Breast epithelium (tissue), 4 donors: ENCODE measurements at regions not wholly inside any gene's neighbourhood (a gene's known extent, or its start where the extent isn't known, plus 50 kb on each side); places are given as distances from the start of the nearest gene placed in this dataset.

Experiments used
- DNase-seq, 2 donors: peaks; one replicate each; pipeline ENCODE4 v3.0.0-alpha.2; 2019; ENCODE audit warnings: low spot score in 2 of 2
- H3K27ac ChIP-seq, 2 donors: fragments of 200-600 bp; sonication (generic) in 1 of 2; one replicate each; pipeline ENCODE4 v1.5.1; 2016 to 2019; ENCODE audit warnings: mild to moderate bottlenecking in 1 of 2
- H3K27me3 ChIP-seq, 2 donors: fragments of 200-600 bp; sonication (generic) in 1 of 2; one replicate each; pipeline versions ENCODE4 v1.5.1 to v1.6.0; 2017 to 2019; ENCODE audit warnings: control low read depth in 1 of 2, mild to moderate bottlenecking in 1 of 2
- H3K36me3 ChIP-seq: fragments of 200-600 bp; one replicate; pipeline ENCODE4 v1.5.1; 2019
- H3K4me1 ChIP-seq, 2 donors: fragments of 200-600 bp; sonication (generic); one replicate each; pipeline ENCODE4 v1.5.1; 2016 to 2019; ENCODE audit warnings: control low read depth in 1 of 2
- H3K4me3 ChIP-seq, 3 donors: fragments of 200-600 bp; sonication (generic); 1 replicate in 2 of 3; 2 replicates in 1 of 3; pipeline ENCODE4 v1.5.1; 2016 to 2019; ENCODE audit warnings: mild to moderate bottlenecking in 3 of 3, moderate library complexity in 2 of 3
- H3K9me3 ChIP-seq, 2 donors: fragments of 200-600 bp; sonication (generic) in 1 of 2; one replicate each; pipeline ENCODE4 v1.5.1; 2016 to 2019; ENCODE audit warnings: control low read depth in 1 of 2
- CTCF ChIP-seq, 3 donors: fragments of 450-650 bp; IDR thresholded peaks; one replicate each; pipeline ENCODE4 v1.5.1; 2016 to 2017; ENCODE audit warnings: antibody characterized with exemption in 3 of 3, mild to moderate bottlenecking in 3 of 3, moderate library complexity in 3 of 3
- POLR2A ChIP-seq: fragments of 450-650 bp; IDR thresholded peaks from one replicate; pipeline ENCODE4 v1.6.1; 2016; ENCODE audit warnings: antibody characterized with exemption, mild to moderate bottlenecking, moderate library complexity
- POLR2AphosphoS5 ChIP-seq, 3 donors: sonication (generic); formaldehyde crosslinking; IDR thresholded peaks; one replicate each; pipeline ENCODE4 v1.6.1; 2017; ENCODE audit warnings: antibody characterized with exemption in 3 of 3
- intact Hi-C: fragments of 100-400 bp; cut with DNase I; formaldehyde crosslinking; loops from one replicate; pipeline ENCODE4 v1.15.1; 2023; ENCODE audit warnings: low total_unique reads

DNA sequence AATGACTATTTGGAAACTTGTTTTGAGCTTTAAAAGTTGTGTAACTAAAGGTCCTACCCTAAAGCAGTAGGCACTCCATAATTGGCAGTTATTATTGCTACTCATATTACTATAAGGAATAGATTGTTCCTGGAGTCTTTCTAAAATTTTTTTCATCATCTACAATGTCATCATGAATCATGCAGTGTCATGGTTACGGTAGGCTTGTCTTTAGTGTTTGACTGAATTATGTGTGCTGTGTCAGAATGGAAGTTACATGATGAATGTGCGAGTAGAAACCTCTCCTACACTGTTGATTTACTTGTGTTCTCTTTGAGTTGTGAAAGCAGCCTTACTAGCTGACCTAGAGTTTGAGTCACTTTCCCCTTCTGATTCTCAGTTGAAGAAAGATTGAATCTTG lies 1099.9 kb downstream of the RAPGEF2 start:
- no peaks in the 10 kb centered on the region for H3K9me3 ChIP-seq
- intact Hi-C loops, result no loop called here
- no peaks in the 10 kb centered on the region for H3K36me3 ChIP-seq
- no peaks in the 10 kb centered on the region for H3K27me3 ChIP-seq
- no peak for TF ChIP-seq CTCF (IDR thresholded peaks at IDR 0.05)
- TF ChIP-seq POLR2A, result no peak
- TF ChIP-seq POLR2AphosphoS5 (IDR thresholded peaks at IDR 0.05), result no peak
- no peak for DNase-seq
- no peak overlapping the region for H3K4me3 ChIP-seq
- H3K27ac ChIP-seq, result no peak overlapping the region
- H3K4me1 ChIP-seq, result no peaks in the 10 kb centered on the region

DNA sequence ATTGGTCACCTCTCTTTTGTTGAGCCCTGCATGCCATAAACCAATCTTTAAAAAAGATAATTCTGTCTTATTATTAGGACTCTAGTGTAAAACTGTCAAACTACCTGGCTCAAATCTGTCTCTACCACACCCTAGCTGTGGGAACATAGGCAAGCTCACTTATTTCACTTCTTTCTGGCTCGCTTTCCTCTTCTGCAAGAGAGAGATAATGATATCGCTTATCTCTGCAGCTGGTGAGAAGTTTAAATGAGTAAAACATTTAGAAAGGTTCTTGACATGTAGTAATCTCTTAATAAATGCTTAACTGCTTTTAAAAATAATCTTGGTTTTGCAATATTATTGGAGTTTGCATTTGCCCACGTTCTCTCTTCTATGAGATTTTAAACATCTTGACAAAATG lies 1109.2 kb downstream of the RAPGEF2 start:
- no peaks in the 10 kb centered on the region for H3K4me1 ChIP-seq
- no peak for DNase-seq
- no peaks in the 10 kb centered on the region for H3K27me3 ChIP-seq
- no peaks in the 10 kb centered on the region for H3K36me3 ChIP-seq
- H3K9me3 ChIP-seq, result peaks cover 1 to 4% of the 10 kb centered on the region in 2 donors
- no peak overlapping the region for H3K4me3 ChIP-seq
- no peak overlapping the region for H3K27ac ChIP-seq
- no peak for TF ChIP-seq POLR2AphosphoS5 (IDR thresholded peaks at IDR 0.05)
- no peak for TF ChIP-seq CTCF (IDR thresholded peaks at IDR 0.05)
- TF ChIP-seq POLR2A, result no peak
- intact Hi-C loops, result no loop called here

GRCh38 chr4:160213366-160213765 lies 1110.5 kb downstream of the RAPGEF2 start:
- no peaks in the 10 kb centered on the region for H3K4me1 ChIP-seq
- H3K36me3 ChIP-seq, result no peaks in the 10 kb centered on the region
- intact Hi-C loops, result no loop called here
- H3K4me3 ChIP-seq, result no peak overlapping the region
- no peak overlapping the region for H3K27ac ChIP-seq
- DNase-seq, result no peak
- H3K27me3 ChIP-seq, result no peaks in the 10 kb centered on the region
- TF ChIP-seq POLR2A (no peak), POLR2AphosphoS5 (IDR thresholded peaks at IDR 0.05) (no peak), CTCF (IDR thresholded peaks at IDR 0.05) (no peak)
- H3K9me3 ChIP-seq, result peaks cover 6 to 8% of the 10 kb centered on the region in 2 donors

DNA sequence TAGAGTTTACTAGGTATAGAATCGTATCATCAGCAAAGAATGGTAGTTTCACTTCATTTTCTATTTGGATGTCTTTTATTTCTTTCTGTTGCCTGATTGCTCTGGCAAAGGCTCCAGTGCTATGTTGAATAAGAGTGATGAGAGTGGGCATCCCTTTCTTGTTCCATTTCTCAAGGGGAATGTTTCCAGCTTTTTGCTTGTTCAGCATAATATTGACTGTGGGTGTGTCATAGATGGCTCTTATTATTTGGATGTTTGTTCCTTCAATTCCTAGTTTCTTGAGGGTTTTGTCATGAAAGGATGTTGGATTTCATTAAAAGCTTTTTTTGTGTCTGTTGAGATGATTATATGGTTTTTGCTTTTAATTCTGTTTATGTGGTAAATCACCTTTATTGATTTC lies 1114.5 kb downstream of the RAPGEF2 start:
- no peaks in the 10 kb centered on the region for H3K4me1 ChIP-seq
- H3K27ac ChIP-seq, result no peak overlapping the region
- DNase-seq, result no peak
- H3K27me3 ChIP-seq, result no peaks in the 10 kb centered on the region
- TF ChIP-seq CTCF (IDR thresholded peaks at IDR 0.05) (no peak), POLR2AphosphoS5 (IDR thresholded peaks at IDR 0.05) (no peak), POLR2A (no peak)
- H3K36me3 ChIP-seq, result no peaks in the 10 kb centered on the region
- intact Hi-C loops, result no loop called here
- no peak overlapping the region for H3K4me3 ChIP-seq
- peaks cover 18 to 26% of the 10 kb centered on the region in 2 donors for H3K9me3 ChIP-seq

DNA sequence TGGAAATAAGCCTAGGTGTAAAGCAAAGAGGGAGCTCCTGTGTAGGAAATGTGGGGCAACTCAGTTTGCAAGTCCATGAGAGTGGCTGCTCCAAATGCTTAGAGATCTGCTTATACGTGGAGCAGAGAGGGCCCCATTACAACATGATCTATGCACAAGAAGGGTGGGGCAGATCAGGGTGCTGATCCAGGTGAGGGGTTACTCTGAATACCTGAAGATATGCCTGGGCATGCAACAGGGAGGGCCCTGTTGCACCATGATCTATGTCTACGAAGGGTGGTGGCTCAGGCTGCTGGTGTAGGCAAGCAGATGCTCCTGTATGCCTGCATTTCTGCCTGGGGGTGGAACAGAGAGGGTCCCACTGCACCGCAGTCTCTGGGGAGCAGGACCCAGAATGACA lies 1121.2 kb downstream of the RAPGEF2 start:
- Histone ChIP-seq H3K4me1 (no peaks in the 10 kb centered on the region), H3K4me3 (no peak overlapping the region), H3K27me3 (no peaks in the 10 kb centered on the region), H3K36me3 (no peaks in the 10 kb centered on the region), H3K9me3 (peaks cover 11 to 23% of the 10 kb centered on the region in 2 donors), H3K27ac (no peak overlapping the region)
- no peak for TF ChIP-seq POLR2AphosphoS5 (IDR thresholded peaks at IDR 0.05)
- no peak for TF ChIP-seq POLR2A
- no peak for TF ChIP-seq CTCF (IDR thresholded peaks at IDR 0.05)
- DNase-seq, result no peak
- intact Hi-C loops, result no loop called here
